CD4-positive, alpha-beta T cell (primary cell): ENCODE measurements at regions not wholly inside any gene's neighbourhood (a gene's known extent, or its start where the extent isn't known, plus 50 kb on each side); places are given as distances from the start of the nearest gene placed in this dataset.
"Not testable (repeated sequence)": the region's sequence is repeated elsewhere in the genome, so short reads cannot be mapped to it uniquely, and the experiment has no call there.

Source experiments
- ATAC-seq: fragments of 200-7000 bp; cut with Tn5 transposase; one replicate; pipeline ENCODE4 v1.10.0; 2022; ENCODE audit warnings: mild to moderate bottlenecking; ENCODE audit not compliant: poor library complexity
- CTCF ChIA-PET: fragments of 350-600 bp; sonication (Branson Sonifier 250); formaldehyde crosslinking; loops from one replicate; lab custom pipeline; 2021; ENCODE audit warnings: antibody characterized with exemption, inconsistent platforms; lab: Charles Lee
- POLR2A ChIA-PET: fragments of 350-600 bp; sonication (Branson Sonifier 250); formaldehyde crosslinking; loops from one replicate; lab custom pipeline; 2021; ENCODE audit warnings: antibody characterized with exemption, inconsistent platforms; lab: Charles Lee
- DNase-seq, 14 experiments: peaks; one replicate each; pipeline ENCODE4 v3.0.0-alpha.2; 2013 to 2020; ENCODE audit warnings: mixed read lengths in 2 of 14
- H3K27ac ChIP-seq, 2 donors: one replicate each; pipeline versions ENCODE4 v1.5.1 to v1.7.0; 2013; ENCODE audit warnings: low read length in 2 of 2, low read depth in 1 of 2, mild to moderate bottlenecking in 1 of 2
- H3K27me3 ChIP-seq, 2 experiments: 1 replicate in 1 of 2; 2 replicates in 1 of 2; pipeline versions ENCODE4 v1.6.1 to v1.7.0; 2013; ENCODE audit warnings: low read length in 2 of 2, control low read depth in 1 of 2, mild to moderate bottlenecking in 1 of 2, moderate library complexity in 1 of 2; ENCODE audit not compliant: insufficient read depth in 2 of 2, control insufficient read depth in 1 of 2
- H3K36me3 ChIP-seq: one replicate; pipeline ENCODE4 v1.6.1; 2013; ENCODE audit warnings: low read length, control low read depth; ENCODE audit not compliant: insufficient read depth
- H3K4me1 ChIP-seq: one replicate; pipeline ENCODE4 v1.6.1; 2013; ENCODE audit warnings: low read length, control low read depth; ENCODE audit not compliant: insufficient read depth
- H3K4me3 ChIP-seq: one replicate; pipeline ENCODE4 v1.5.1; 2013; ENCODE audit warnings: mild to moderate bottlenecking, low read length, moderate library complexity
- H3K9me3 ChIP-seq, 2 experiments: 1 replicate in 1 of 2; 2 replicates in 1 of 2; pipeline versions ENCODE4 v1.6.1 to v1.7.0; 2013; ENCODE audit warnings: low read length in 2 of 2, mild to moderate bottlenecking in 2 of 2, control low read depth in 1 of 2, moderate library complexity in 1 of 2; ENCODE audit not compliant: control insufficient read depth in 1 of 2, insufficient read depth in 1 of 2
- H3K27ac Mint-ChIP-seq: one replicate; pipeline ENCODE4 v1.8.0; 2020; ENCODE audit warnings: mixed read lengths
- H3K27me3 Mint-ChIP-seq: one replicate; pipeline ENCODE4 v1.8.0; 2021; ENCODE audit warnings: mixed read lengths
- H3K36me3 Mint-ChIP-seq: one replicate; pipeline ENCODE4 v1.8.0; 2021; ENCODE audit warnings: low read depth, mixed read lengths
- H3K4me1 Mint-ChIP-seq: one replicate; pipeline ENCODE4 v1.8.0; 2021; ENCODE audit warnings: low read depth, mixed read lengths
- H3K4me3 Mint-ChIP-seq: one replicate; pipeline ENCODE4 v1.8.0; 2020; ENCODE audit warnings: mild to moderate bottlenecking, mixed read lengths
- H3K9me3 Mint-ChIP-seq: one replicate; pipeline ENCODE4 v1.8.0; 2020; ENCODE audit warnings: mixed read lengths
- intact Hi-C, 2 experiments: fragments of 100-400 bp; cut with DNase I in 1 of 2; cut with micrococcal nuclease in 1 of 2; formaldehyde crosslinking; loops; one replicate each; pipeline versions ENCODE4 v1.15.1 to v1.9.0; 2023 to 2025; cut with DNase I, micrococcal nuclease
- TF ChIP-seq, protein P1 (sequence below): fragments of 200-600 bp; IDR thresholded peaks from one replicate; pipeline ENCODE4 v1.8.0; 2022; ENCODE audit warnings: antibody characterized with exemption, mild to moderate bottlenecking

DNA sequence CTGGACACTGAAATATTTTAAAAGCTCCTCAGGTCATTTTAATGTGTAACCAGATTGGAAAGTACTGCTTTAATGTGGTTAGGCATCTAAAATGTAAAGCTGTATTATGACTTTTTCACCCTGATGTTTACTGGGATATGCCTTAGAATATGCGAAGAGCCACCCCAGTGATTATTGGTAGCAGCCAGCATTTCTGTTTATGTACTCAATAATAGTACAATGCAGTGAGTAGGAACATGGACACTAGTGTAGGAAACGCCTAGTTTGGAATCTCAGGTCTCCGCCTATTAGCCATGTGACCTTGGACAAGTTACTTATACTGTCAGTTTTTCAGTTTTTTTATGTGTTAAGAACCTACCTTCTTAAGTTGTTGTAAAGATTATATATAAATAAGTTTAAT, 446.0 kb upstream of the PITX2 start:
- ATAC-seq: no peak

DNA sequence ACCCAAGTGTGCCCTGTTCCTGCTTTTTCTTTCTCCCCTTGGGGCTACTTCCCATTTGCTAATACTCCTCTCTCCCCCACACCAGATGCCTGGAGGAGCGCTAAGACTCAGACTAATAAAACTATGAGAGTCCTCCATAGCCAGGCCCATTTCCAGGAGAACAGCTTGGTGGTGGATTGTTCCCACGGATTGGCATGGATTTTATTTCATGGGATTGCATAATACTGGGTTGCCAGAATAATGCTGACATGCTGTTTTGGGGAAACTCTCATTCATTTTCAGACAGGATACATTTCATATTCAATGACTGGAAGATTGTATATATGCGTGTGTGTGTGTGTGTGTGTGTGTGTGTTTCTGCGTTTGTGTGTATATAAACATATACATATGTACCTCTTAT, 447.5 kb upstream of the PITX2 start:
- Histone ChIP-seq H3K27ac (no peak overlapping the region), H3K9me3 (peaks cover 0 to 10% of the 10 kb centered on the region in 2 experiments), H3K36me3 (no peaks in the 10 kb centered on the region), H3K4me1 (no peaks in the 10 kb centered on the region), H3K27me3 (no peaks in the 10 kb centered on the region), H3K4me3 (no peak overlapping the region)
- intact Hi-C loops: no loop called here
- Mint-ChIP-seq H3K27ac (no peak overlapping the region), H3K36me3 (no peaks in the 10 kb centered on the region), H3K9me3 (peaks cover 21% of the 10 kb centered on the region), H3K4me1 (no peaks in the 10 kb centered on the region), H3K27me3 (no peaks in the 10 kb centered on the region), H3K4me3 (no peak overlapping the region)
- ChIA-PET POLR2A (no interaction called here), CTCF (no interaction called here)
- ATAC-seq: no peak
- DNase-seq: no peak
- TF ChIP-seq, protein P1, sequence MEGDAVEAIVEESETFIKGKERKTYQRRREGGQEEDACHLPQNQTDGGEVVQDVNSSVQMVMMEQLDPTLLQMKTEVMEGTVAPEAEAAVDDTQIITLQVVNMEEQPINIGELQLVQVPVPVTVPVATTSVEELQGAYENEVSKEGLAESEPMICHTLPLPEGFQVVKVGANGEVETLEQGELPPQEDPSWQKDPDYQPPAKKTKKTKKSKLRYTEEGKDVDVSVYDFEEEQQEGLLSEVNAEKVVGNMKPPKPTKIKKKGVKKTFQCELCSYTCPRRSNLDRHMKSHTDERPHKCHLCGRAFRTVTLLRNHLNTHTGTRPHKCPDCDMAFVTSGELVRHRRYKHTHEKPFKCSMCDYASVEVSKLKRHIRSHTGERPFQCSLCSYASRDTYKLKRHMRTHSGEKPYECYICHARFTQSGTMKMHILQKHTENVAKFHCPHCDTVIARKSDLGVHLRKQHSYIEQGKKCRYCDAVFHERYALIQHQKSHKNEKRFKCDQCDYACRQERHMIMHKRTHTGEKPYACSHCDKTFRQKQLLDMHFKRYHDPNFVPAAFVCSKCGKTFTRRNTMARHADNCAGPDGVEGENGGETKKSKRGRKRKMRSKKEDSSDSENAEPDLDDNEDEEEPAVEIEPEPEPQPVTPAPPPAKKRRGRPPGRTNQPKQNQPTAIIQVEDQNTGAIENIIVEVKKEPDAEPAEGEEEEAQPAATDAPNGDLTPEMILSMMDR: no peak

More for the DNA sequence above, 446.0 kb upstream of the PITX2 start:
- intact Hi-C loops: no loop called here
- Mint-ChIP-seq H3K27me3 (no peaks in the 10 kb centered on the region), H3K4me3 (no peak overlapping the region), H3K36me3 (no peaks in the 10 kb centered on the region), H3K9me3 (peaks cover 19% of the 10 kb centered on the region), H3K27ac (no peak overlapping the region), H3K4me1 (no peaks in the 10 kb centered on the region)
- DNase-seq: no peak
- H3K9me3 ChIP-seq: no peaks in the 10 kb centered on the region
- H3K36me3 ChIP-seq: no peaks in the 10 kb centered on the region
- no peaks in the 10 kb centered on the region for H3K27me3 ChIP-seq
- TF ChIP-seq, protein P1: no peak
- ChIA-PET POLR2A (no interaction called here), CTCF (no interaction called here)
- H3K4me3 ChIP-seq: no peak overlapping the region
- no peak overlapping the region for H3K27ac ChIP-seq
- no peaks in the 10 kb centered on the region for H3K4me1 ChIP-seq

DNA sequence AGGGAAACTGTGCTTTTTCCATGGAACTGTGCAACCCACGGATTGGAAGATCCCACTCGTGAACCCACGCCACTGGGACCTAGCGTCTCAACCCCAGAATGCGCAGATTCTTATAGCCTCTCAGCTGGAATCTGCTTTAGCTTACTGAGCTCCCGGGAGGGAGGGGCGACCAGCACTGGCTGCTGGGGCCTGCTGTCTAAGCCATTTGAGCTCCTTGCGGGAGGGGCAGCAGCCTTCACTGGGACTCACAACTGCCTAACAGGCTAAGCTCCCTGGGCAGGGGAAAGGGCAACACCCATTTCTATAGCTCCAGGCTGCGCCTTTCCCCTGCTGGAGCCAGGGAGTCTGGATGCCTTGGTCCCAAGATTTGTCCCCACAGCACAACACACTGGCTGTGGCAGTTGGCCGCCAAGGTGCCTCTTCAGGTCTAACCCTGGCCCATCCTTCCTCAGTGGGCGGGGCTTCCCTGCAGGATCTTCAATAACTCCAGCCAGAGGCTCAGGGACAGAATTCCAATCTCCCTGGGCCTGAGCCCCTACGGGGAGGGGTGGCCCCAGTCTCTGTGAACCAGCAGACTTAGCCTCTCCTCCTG, 451.7 kb upstream of the PITX2 start:
- H3K27me3 Mint-ChIP-seq: no peaks in the 10 kb centered on the region
- no peak for DNase-seq
- no peaks in the 10 kb centered on the region for H3K4me1 Mint-ChIP-seq
- peaks cover 30% of the 10 kb centered on the region for H3K9me3 Mint-ChIP-seq
- no peak for ATAC-seq
- TF ChIP-seq, protein P1: no peak
- no peaks in the 10 kb centered on the region for H3K36me3 Mint-ChIP-seq
- Histone ChIP-seq H3K4me3 (no peak overlapping the region), H3K27ac (no peak overlapping the region), H3K36me3 (no peaks in the 10 kb centered on the region), H3K4me1 (no peaks in the 10 kb centered on the region), H3K27me3 (no peaks in the 10 kb centered on the region), H3K9me3 (peaks cover 0 to 10% of the 10 kb centered on the region in 2 experiments)
- ChIA-PET POLR2A (no interaction called here), CTCF (no interaction called here)
- H3K4me3 Mint-ChIP-seq: no peak overlapping the region
- intact Hi-C loops: no loop called here
- H3K27ac Mint-ChIP-seq: no peak overlapping the region

DNA sequence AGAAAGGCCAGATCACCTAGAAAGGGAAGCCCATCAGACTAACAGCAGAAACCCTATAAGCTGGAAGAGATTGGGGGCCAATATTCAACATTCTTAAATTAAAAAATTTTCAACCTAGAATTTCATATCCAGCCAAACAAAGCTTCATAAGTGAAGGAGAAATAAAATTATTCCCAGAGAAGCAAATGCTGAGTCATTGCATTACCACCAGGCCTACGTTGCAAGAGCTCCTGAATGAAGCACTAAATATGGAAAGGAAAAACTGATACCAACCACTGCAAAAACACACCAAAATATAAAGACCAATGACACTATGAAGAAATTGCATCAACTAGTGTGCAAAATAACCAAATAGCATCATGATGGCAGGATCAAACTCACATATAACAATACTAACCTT, 453.4 kb upstream of the PITX2 start:
- H3K27me3 Mint-ChIP-seq, H3K27ac ChIP-seq, H3K4me1 ChIP-seq, DNase-seq, H3K4me3 ChIP-seq, ATAC-seq, intact Hi-C loops, POLR2A ChIA-PET, H3K4me1 Mint-ChIP-seq, H3K36me3 ChIP-seq, CTCF ChIA-PET, H3K4me3 Mint-ChIP-seq, H3K27me3 ChIP-seq, H3K36me3 Mint-ChIP-seq, H3K27ac Mint-ChIP-seq: not testable (repeated sequence)
- H3K9me3 ChIP-seq: peaks cover 0 to 10% of the 10 kb centered on the region in 2 experiments
- H3K9me3 Mint-ChIP-seq: peaks cover 27% of the 10 kb centered on the region
